Mesenchymal stem cell (in vitro differentiated cells and primary cell): ENCODE measurements at regions not wholly inside any gene's neighbourhood (a gene's known extent, or its start where the extent isn't known, plus 50 kb on each side); places are given as distances from the start of the nearest gene placed in this dataset.

Experiments
- DNase-seq: peaks from one replicate; pipeline ENCODE4 v3.0.0-alpha.2; 2013
- H2AFZ ChIP-seq: one replicate; pipeline ENCODE4 v1.6.1; 2013; ENCODE audit warnings: low read depth, mild to moderate bottlenecking, control low read depth, inconsistent platforms, low read length, moderate library complexity
- H2AK5ac ChIP-seq: 2 replicates; pipeline ENCODE4 v1.6.1; 2013; ENCODE audit warnings: low read length, moderate library complexity, mild to moderate bottlenecking, inconsistent platforms; ENCODE audit not compliant: severe bottlenecking
- H2BK120ac ChIP-seq: one replicate; pipeline ENCODE4 v1.6.1; 2013; ENCODE audit warnings: low read depth, mild to moderate bottlenecking, inconsistent platforms, low read length, moderate library complexity
- H2BK12ac ChIP-seq, 2 experiments: one replicate each; pipeline ENCODE4 v1.6.1; 2013; ENCODE audit warnings: inconsistent platforms in 2 of 2, low read length in 2 of 2, mild to moderate bottlenecking in 2 of 2, moderate library complexity in 2 of 2, control low read depth in 1 of 2
- H2BK15ac ChIP-seq: one replicate; pipeline ENCODE4 v1.6.1; 2013; ENCODE audit warnings: mild to moderate bottlenecking, low read depth, inconsistent platforms; ENCODE audit not compliant: poor library complexity, severe bottlenecking
- H2BK5ac ChIP-seq: 2 replicates; pipeline ENCODE4 v1.6.1; 2013; ENCODE audit warnings: low read depth, mild to moderate bottlenecking, low read length, control low read depth, inconsistent platforms; ENCODE audit not compliant: poor library complexity, severe bottlenecking
- H3K14ac ChIP-seq, 2 experiments: one replicate each; pipeline ENCODE4 v1.6.1; 2013; ENCODE audit warnings: inconsistent platforms in 2 of 2, low read length in 2 of 2, control low read depth in 1 of 2, mild to moderate bottlenecking in 1 of 2, moderate library complexity in 1 of 2
- H3K18ac ChIP-seq, 2 experiments: one replicate each; pipeline ENCODE4 v1.6.1; 2013; ENCODE audit warnings: inconsistent platforms in 2 of 2, low read length in 2 of 2, control low read depth in 1 of 2, low read depth in 1 of 2, mild to moderate bottlenecking in 1 of 2
- H3K23ac ChIP-seq, 2 experiments: one replicate each; pipeline ENCODE4 v1.6.1; 2013; ENCODE audit warnings: inconsistent platforms in 2 of 2, low read length in 2 of 2, mild to moderate bottlenecking in 2 of 2, moderate library complexity in 2 of 2, control low read depth in 1 of 2
- H3K27ac ChIP-seq: 2 replicates; pipeline ENCODE4 v1.5.1; 2013; ENCODE audit warnings: mild to moderate bottlenecking, moderate library complexity, low read length, control low read depth, inconsistent platforms; ENCODE audit not compliant: poor library complexity, severe bottlenecking
- H3K27me3 ChIP-seq, 2 experiments: 2 replicates each; pipeline versions ENCODE4 v1.6.1 to v1.7.0; 2013; ENCODE audit warnings: low read length in 2 of 2, mild to moderate bottlenecking in 2 of 2, moderate library complexity in 2 of 2, control low read depth in 1 of 2, inconsistent platforms in 1 of 2; ENCODE audit not compliant: control insufficient read depth in 1 of 2, insufficient read depth in 1 of 2
- H3K36me3 ChIP-seq, 2 experiments: 2 replicates each; pipeline versions ENCODE4 v1.6.1 to v1.7.0; 2013; ENCODE audit warnings: low read length in 2 of 2, control low read depth in 1 of 2, inconsistent platforms in 1 of 2, low read depth in 1 of 2, mild to moderate bottlenecking in 1 of 2; ENCODE audit not compliant: insufficient read depth in 2 of 2, control insufficient read depth in 1 of 2
- H3K4ac ChIP-seq, 2 experiments: one replicate each; pipeline ENCODE4 v1.6.1; 2013; ENCODE audit warnings: inconsistent platforms in 2 of 2, low read length in 2 of 2, mild to moderate bottlenecking in 2 of 2, moderate library complexity in 2 of 2, control low read depth in 1 of 2, low read depth in 1 of 2
- H3K4me1 ChIP-seq: 2 replicates; pipeline ENCODE4 v1.6.1; 2013; ENCODE audit warnings: low read depth, low read length, control low read depth; ENCODE audit not compliant: control insufficient read depth, insufficient read depth
- H3K4me2 ChIP-seq: 2 replicates; pipeline ENCODE4 v1.6.1; 2013; ENCODE audit warnings: low read length, mild to moderate bottlenecking, inconsistent platforms; ENCODE audit not compliant: poor library complexity, severe bottlenecking
- H3K4me3 ChIP-seq, 2 experiments: 2 replicates each; pipeline versions ENCODE4 v1.5.1 to v1.7.0; 2013; ENCODE audit warnings: low read length in 2 of 2, mild to moderate bottlenecking in 2 of 2, control low read depth in 1 of 2, low read depth in 1 of 2; ENCODE audit not compliant: insufficient read depth in 1 of 2
- H3K79me1 ChIP-seq: replicated peaks from 2 replicates; pipeline ENCODE4 v1.6.1; 2013; ENCODE audit warnings: mild to moderate bottlenecking, control low read depth, low read length, inconsistent platforms; ENCODE audit not compliant: poor library complexity, severe bottlenecking
- H3K9ac ChIP-seq: 2 replicates; pipeline ENCODE4 v1.7.0; 2013; ENCODE audit warnings: mild to moderate bottlenecking, low read length, moderate library complexity
- H3K9me3 ChIP-seq: 2 replicates; pipeline ENCODE4 v1.7.0; 2013; ENCODE audit warnings: mild to moderate bottlenecking, low read length; ENCODE audit not compliant: control insufficient read depth
- H4K8ac ChIP-seq: one replicate; pipeline ENCODE4 v1.6.1; 2013; ENCODE audit warnings: inconsistent platforms, mild to moderate bottlenecking, low read length, moderate library complexity
- H4K91ac ChIP-seq: one replicate; pipeline ENCODE4 v1.6.1; 2013; ENCODE audit warnings: mild to moderate bottlenecking, low read length, inconsistent platforms
- WGBS: methylation state at CpG from one replicate; pipeline ENCODE4 v1.1.7; 2013; ENCODE audit warnings: mixed read lengths; 5-methylcytosine and 5-hydroxymethylcytosine counted together

- no peak overlapping the region for H3K14ac ChIP-seq
- H3K9ac ChIP-seq, result no peak overlapping the region
Observed at GRCh38 chr2:16007167-16007934, 67.0 kb downstream of the MYCN start.

GRCh38 chr2:16006537-16007166 lies 66.3 kb downstream of the MYCN start:
- H2BK5ac ChIP-seq, result no peak overlapping the region
- no peak overlapping the region for H2BK120ac ChIP-seq
- H3K4ac ChIP-seq, result no peak overlapping the region
- no peaks in the 10 kb centered on the region for H3K4me1 ChIP-seq
- H3K9ac ChIP-seq, result no peak overlapping the region
- H3K27ac ChIP-seq, result no peak overlapping the region
- no peaks in the 10 kb centered on the region for H3K79me1 ChIP-seq
- H2BK12ac ChIP-seq, result no peak overlapping the region
- no peak overlapping the region for H4K91ac ChIP-seq
- H3K9me3 ChIP-seq, result peaks cover 7% of the 10 kb centered on the region
- no peak overlapping the region for H3K14ac ChIP-seq
- H3K18ac ChIP-seq, result no peak overlapping the region
- no peaks in the 10 kb centered on the region for H3K27me3 ChIP-seq
- H3K4me3 ChIP-seq, result no peak overlapping the region
- H2BK15ac ChIP-seq, result no peak overlapping the region
- 78% methylated on average over 4 of the region's 4 CpGs for WGBS
- H2AK5ac ChIP-seq, result no peak overlapping the region
- no peaks in the 10 kb centered on the region for H3K36me3 ChIP-seq
- H4K8ac ChIP-seq, result no peak overlapping the region
- no peak overlapping the region for H3K23ac ChIP-seq
- no peak overlapping the region for H2AFZ ChIP-seq
- no peak for DNase-seq
- no peak overlapping the region for H3K4me2 ChIP-seq

More at GRCh38 chr2:16007167-16007934, 67.0 kb downstream of the MYCN start:
- Histone ChIP-seq H2BK12ac (no peak overlapping the region), H3K36me3 (no peaks in the 10 kb centered on the region), H3K27ac (no peak overlapping the region), H3K23ac (no peak overlapping the region), H3K9me3 (peaks cover 7% of the 10 kb centered on the region), H2AFZ (no peak overlapping the region), H4K8ac (no peak overlapping the region), H2BK5ac (no peak overlapping the region), H2AK5ac (no peak overlapping the region), H3K18ac (no peak overlapping the region), H3K4me2 (no peak overlapping the region), H3K27me3 (peaks cover 0 to 2% of the 10 kb centered on the region in 2 experiments), H2BK120ac (no peak overlapping the region), H3K4ac (no peak overlapping the region), H2BK15ac (no peak overlapping the region), H3K4me3 (no peak overlapping the region), H3K4me1 (no peaks in the 10 kb centered on the region), H3K79me1 (no peaks in the 10 kb centered on the region), H4K91ac (no peak overlapping the region)
- 78% methylated on average over 4 of the region's 6 CpGs for WGBS
- DNase-seq, result no peak

GRCh38 chr2:16005816-16006536 lies 65.6 kb downstream of the MYCN start:
- Histone ChIP-seq H3K14ac (no peak overlapping the region), H3K27me3 (no peaks in the 10 kb centered on the region), H3K27ac (no peak overlapping the region), H3K9me3 (peaks cover 7% of the 10 kb centered on the region), H4K91ac (no peak overlapping the region), H3K4me1 (no peaks in the 10 kb centered on the region), H2BK5ac (no peak overlapping the region), H3K9ac (no peak overlapping the region), H3K79me1 (no peaks in the 10 kb centered on the region), H3K4me3 (no peak overlapping the region), H2AK5ac (no peak overlapping the region), H2AFZ (no peak overlapping the region), H3K4me2 (no peak overlapping the region), H2BK15ac (no peak overlapping the region), H3K4ac (no peak overlapping the region), H3K18ac (no peak overlapping the region), H3K23ac (no peak overlapping the region), H2BK120ac (no peak overlapping the region), H4K8ac (no peak overlapping the region), H2BK12ac (no peak overlapping the region), H3K36me3 (no peaks in the 10 kb centered on the region)
- 62% methylated on average over 6 of the region's 6 CpGs for WGBS
- no peak for DNase-seq

GRCh38 chr2:16005389-16005788 lies 65.0 kb downstream of the MYCN start:
- Histone ChIP-seq H3K9ac (no peak overlapping the region), H3K14ac (no peak overlapping the region), H2BK120ac (no peak overlapping the region), H3K27me3 (no peaks in the 10 kb centered on the region), H3K4me3 (no peak overlapping the region), H3K9me3 (peaks cover 7% of the 10 kb centered on the region), H3K36me3 (no peaks in the 10 kb centered on the region), H3K4me2 (no peak overlapping the region), H3K4ac (no peak overlapping the region), H3K79me1 (no peaks in the 10 kb centered on the region), H3K23ac (no peak overlapping the region), H4K91ac (no peak overlapping the region), H2AFZ (no peak overlapping the region), H2BK5ac (no peak overlapping the region), H2AK5ac (no peak overlapping the region), H2BK12ac (no peak overlapping the region), H4K8ac (no peak overlapping the region), H3K27ac (no peak overlapping the region), H3K4me1 (no peaks in the 10 kb centered on the region), H3K18ac (no peak overlapping the region), H2BK15ac (no peak overlapping the region)
- no peak for DNase-seq
- WGBS, result 91% methylated on average over 2 of the region's 2 CpGs
